IMR-90 (cell line): ENCODE measurements at regions not wholly inside any gene's neighbourhood (a gene's known extent, or its start where the extent isn't known, plus 50 kb on each side); places are given as distances from the start of the nearest gene placed in this dataset.

ENCODE experiments used
- ATAC-seq: fragments of 200-7000 bp; cut with Tn5 transposase; 2 replicates; pipeline ENCODE4 v1.9.1; 2020; ENCODE audit warnings: low read depth, mild to moderate bottlenecking, moderate library complexity
- BruUV-seq: library from RNA; stranded (reverse); fragments of 400-500 nt; replicated peaks from 2 replicates; lab custom pipeline; 2021; lab: Mats Ljungman, UMichigan
- CTCF ChIA-PET: fragments of 300-600 bp; formaldehyde crosslinking; extraction: SDS; loops from one replicate; lab custom pipeline; 2021; ENCODE audit warnings: antibody characterized with exemption; lab: Yijun Ruan, JAX
- POLR2A ChIA-PET: fragments of 300-600 bp; sonication (Branson Sonifier 250); formaldehyde crosslinking; loops from one replicate; lab custom pipeline; 2022; ENCODE audit warnings: antibody characterized with exemption; ENCODE audit not compliant: unreplicated experiment; lab: Charles Lee
- DNase-seq: peaks from one replicate; pipeline ENCODE4 v3.0.0; 2013
- H2AFZ ChIP-seq: replicated peaks from 2 replicates; pipeline ENCODE3; 2013; ENCODE audit warnings: low read length, mild to moderate bottlenecking; ENCODE audit not compliant: poor library complexity
- H2AK5ac ChIP-seq: 2 replicates; pipeline ENCODE4 v1.6.1; 2013; ENCODE audit warnings: low read depth, low read length, inconsistent platforms
- H2AK9ac ChIP-seq: replicated peaks from 2 replicates; pipeline ENCODE3; 2013; ENCODE audit warnings: mild to moderate bottlenecking, low read depth, low read length, moderate library complexity; ENCODE audit not compliant: poor library complexity
- H2BK120ac ChIP-seq: 2 replicates; pipeline ENCODE4 v1.6.1; 2013; ENCODE audit warnings: low read depth, low read length, inconsistent platforms
- H2BK15ac ChIP-seq: 3 replicates; pipeline ENCODE4 v1.6.1; 2013; ENCODE audit warnings: low read depth, low read length, inconsistent platforms
- H2BK20ac ChIP-seq: 2 replicates; pipeline ENCODE4 v1.6.1; 2013; ENCODE audit warnings: low read depth, mild to moderate bottlenecking, inconsistent platforms, low read length, moderate library complexity
- H2BK5ac ChIP-seq: 2 replicates; pipeline ENCODE4 v1.6.1; 2013; ENCODE audit warnings: mild to moderate bottlenecking, low read depth, low read length, inconsistent platforms; ENCODE audit not compliant: poor library complexity, severe bottlenecking
- H3K14ac ChIP-seq: replicated peaks from 2 replicates; pipeline ENCODE4 v1.6.1; 2013; ENCODE audit warnings: low read depth, low read length, inconsistent platforms
- H3K18ac ChIP-seq: 2 replicates; pipeline ENCODE4 v1.6.1; 2013; ENCODE audit warnings: low read depth, low read length, control low read depth
- H3K23ac ChIP-seq: 2 replicates; pipeline ENCODE4 v1.6.1; 2013; ENCODE audit warnings: low read depth, low read length, inconsistent platforms
- H3K27ac ChIP-seq: 2 replicates; pipeline ENCODE4 v1.5.1; 2013; ENCODE audit warnings: mild to moderate bottlenecking, control low read depth, low read length; ENCODE audit not compliant: insufficient read depth
- H3K27me3 ChIP-seq: 2 replicates; pipeline ENCODE4 v1.6.1; 2013; ENCODE audit warnings: low read length; ENCODE audit not compliant: control insufficient read depth, insufficient read depth
- H3K36me3 ChIP-seq: 2 replicates; pipeline ENCODE4 v1.6.1; 2013; ENCODE audit warnings: low read length, mixed read lengths; ENCODE audit not compliant: control insufficient read depth, insufficient read depth
- H3K4ac ChIP-seq: 2 replicates; pipeline ENCODE4 v1.6.1; 2013; ENCODE audit warnings: low read depth, low read length, inconsistent platforms
- H3K4me1 ChIP-seq: 2 replicates; pipeline ENCODE4 v1.6.1; 2013; ENCODE audit warnings: low read length, mixed read lengths; ENCODE audit not compliant: control insufficient read depth, insufficient read depth
- H3K4me2 ChIP-seq: 2 replicates; pipeline ENCODE4 v1.6.1; 2013; ENCODE audit warnings: low read depth, mild to moderate bottlenecking, control low read depth, low read length, moderate library complexity
- H3K4me3 ChIP-seq: 2 replicates; pipeline ENCODE4 v1.5.1; 2013; ENCODE audit warnings: low read depth, mild to moderate bottlenecking, control low read depth, low read length, moderate library complexity; ENCODE audit not compliant: insufficient read depth
- H3K56ac ChIP-seq: 2 replicates; pipeline ENCODE4 v1.6.1; 2013; ENCODE audit warnings: low read length, inconsistent platforms; ENCODE audit not compliant: insufficient read depth; ENCODE audit errors: extremely low read depth
- H3K79me1 ChIP-seq, 2 experiments: 2 replicates each; pipeline ENCODE4 v1.6.1; 2013; ENCODE audit warnings: low read length in 2 of 2, inconsistent platforms in 1 of 2, low read depth in 1 of 2
- H3K9ac ChIP-seq: 2 replicates; pipeline ENCODE4 v1.6.1; 2013; ENCODE audit warnings: low read depth, low read length, control low read depth
- H3K9me1 ChIP-seq: 2 replicates; pipeline ENCODE4 v1.6.1; 2013; ENCODE audit warnings: low read length, inconsistent platforms; ENCODE audit not compliant: insufficient read depth
- H3K9me3 ChIP-seq: 2 replicates; pipeline ENCODE4 v1.6.1; 2013; ENCODE audit warnings: low read length; ENCODE audit not compliant: control insufficient read depth, insufficient read depth
- H4K20me1 ChIP-seq: 2 replicates; pipeline ENCODE4 v1.6.1; 2013; ENCODE audit warnings: low read length, inconsistent platforms; ENCODE audit not compliant: insufficient read depth
- H4K5ac ChIP-seq: 2 replicates; pipeline ENCODE4 v1.6.1; 2013; ENCODE audit warnings: mild to moderate bottlenecking, low read depth, low read length, control low read depth
- H4K8ac ChIP-seq, 2 experiments: 2 replicates each; pipeline ENCODE4 v1.6.1; 2013; ENCODE audit warnings: low read depth in 2 of 2, low read length in 2 of 2, control low read depth in 1 of 2, inconsistent platforms in 1 of 2
- H4K91ac ChIP-seq: 2 replicates; pipeline ENCODE4 v1.6.1; 2013; ENCODE audit warnings: low read depth, low read length, inconsistent platforms; ENCODE audit not compliant: insufficient read depth
- BHLHE40 ChIP-seq: fragments of 150-350 bp; IDR thresholded peaks from 2 replicates; pipeline ENCODE4 v1.6.1; 2016; ENCODE audit warnings: mild to moderate bottlenecking, low read depth, low read length
- CEBPB ChIP-seq: IDR thresholded peaks from 2 replicates; pipeline ENCODE4 v1.6.1; 2012; ENCODE audit warnings: low read depth, low read length, improper control_type of control experiment
- CHD1 ChIP-seq: IDR thresholded peaks from 2 replicates; pipeline ENCODE4 v1.6.1; 2012; ENCODE audit warnings: low read depth, low read length, improper control_type of control experiment
- FOS ChIP-seq: fragments of 150-350 bp; IDR thresholded peaks from 2 replicates; pipeline ENCODE4 v1.6.1; 2016; ENCODE audit warnings: low read depth, low read length
- MAFK ChIP-seq: IDR thresholded peaks from 2 replicates; pipeline ENCODE4 v1.6.1; 2012; ENCODE audit warnings: low read depth, low read length, improper control_type of control experiment
- MAZ ChIP-seq: IDR thresholded peaks from 2 replicates; pipeline ENCODE4 v1.6.1; 2012; ENCODE audit warnings: low read depth, mild to moderate bottlenecking, low read length, improper control_type of control experiment, moderate library complexity, borderline replicate concordance
- MXI1 ChIP-seq: IDR thresholded peaks from 2 replicates; pipeline ENCODE4 v1.6.1; 2012; ENCODE audit warnings: low read depth, mild to moderate bottlenecking, low read length, moderate library complexity, borderline replicate concordance
- NFE2L2 ChIP-seq: fragments of 150-350 bp; IDR thresholded peaks from 2 replicates; pipeline ENCODE4 v1.6.1; 2016; ENCODE audit warnings: low read depth, mild to moderate bottlenecking, low read length
- POLR2A ChIP-seq: IDR thresholded peaks from 2 replicates; pipeline ENCODE4 v1.6.1; 2012; ENCODE audit warnings: mild to moderate bottlenecking, low read depth, low read length
- RAD21 ChIP-seq: IDR thresholded peaks from 2 replicates; pipeline ENCODE4 v1.6.1; 2012; ENCODE audit warnings: low read length, improper control_type of control experiment
- RCOR1 ChIP-seq: IDR thresholded peaks from 2 replicates; pipeline ENCODE4 v1.6.1; 2012; ENCODE audit warnings: mild to moderate bottlenecking, low read length, improper control_type of control experiment; ENCODE audit not compliant: insufficient replicate concordance
- RFX5 ChIP-seq: IDR thresholded peaks from 2 replicates; pipeline ENCODE4 v1.8.0; 2012; ENCODE audit warnings: low read depth, mild to moderate bottlenecking, low read length, moderate library complexity
- SMC3 ChIP-seq: fragments of 150-350 bp; IDR thresholded peaks from 2 replicates; pipeline ENCODE4 v1.6.1; 2016; ENCODE audit warnings: low read depth, mild to moderate bottlenecking, antibody characterized with exemption, low read length, moderate library complexity
- dilution Hi-C: fragments of 300-500 bp; cut with HindIII; formaldehyde crosslinking; loops from one replicate; pipeline ENCODE4 v1.14.3; 2018; ENCODE audit warnings: low sequenced_read_pairs; ENCODE audit not compliant: unreplicated experiment
- in situ Hi-C: fragments of 300-500 bp; cut with MboI; formaldehyde crosslinking; loops from 3 replicates; pipeline ENCODE4 v1.14.3; 2019; ENCODE audit warnings: low sequenced_read_pairs, inconsistent platforms, mixed read lengths
- intact Hi-C: fragments of 100-400 bp; cut with micrococcal nuclease; formaldehyde crosslinking; loops from 2 replicates; pipeline ENCODE4 v1.10.0; 2022
- TF ChIP-seq, protein P1 (sequence below): fragments of 150-350 bp; IDR thresholded peaks from 2 replicates; pipeline ENCODE4 v1.6.1; 2017; ENCODE audit warnings: mild to moderate bottlenecking, antibody characterized with exemption, low read length, low read depth
- TF ChIP-seq, protein P2 (sequence below): fragments of 150-350 bp; IDR thresholded peaks from 2 replicates; pipeline ENCODE4 v1.6.1; 2016; ENCODE audit warnings: low read depth, mild to moderate bottlenecking, low read length, moderate library complexity, borderline replicate concordance
- TF ChIP-seq, protein P3 (sequence below): conservative IDR thresholded peaks from 2 replicates; pipeline ENCODE4 v1.5.1; 2012; ENCODE audit warnings: mild to moderate bottlenecking, low read depth, low read length, improper control_type of control experiment

DNA sequence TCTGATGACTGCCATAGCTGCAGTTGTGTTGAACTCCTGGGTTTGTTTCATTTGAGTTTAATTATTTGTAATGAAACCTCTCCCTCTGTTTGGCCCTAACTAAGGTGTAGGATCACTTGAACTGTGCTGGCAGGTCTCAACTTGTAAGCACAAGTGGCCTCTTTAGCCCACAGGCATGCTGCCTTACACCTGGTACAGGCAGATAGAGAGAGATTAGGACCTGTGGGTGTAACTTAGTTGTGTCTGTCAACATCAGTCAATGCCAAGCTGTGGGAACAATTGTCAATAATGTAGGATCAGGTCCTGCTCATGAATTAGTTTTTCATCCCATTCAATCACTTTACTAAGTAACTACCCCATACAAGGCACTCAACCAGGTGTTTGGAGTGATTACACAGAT, 263.0 kb upstream of the G2E3 start:
- no peaks in the 10 kb centered on the region for H3K36me3 ChIP-seq

More for the DNA sequence above, 263.0 kb upstream of the G2E3 start:
- Histone ChIP-seq H3K4ac (no peak overlapping the region), H3K4me2 (no peak overlapping the region), H3K23ac (no peak overlapping the region), H3K79me1 (no peaks in the 10 kb centered on the region), H3K18ac (no peak overlapping the region), H3K27ac (no peak overlapping the region), H3K27me3 (peaks cover 2% of the 10 kb centered on the region), H2BK120ac (no peak overlapping the region), H3K4me3 (no peak overlapping the region), H2BK20ac (no peak overlapping the region), H3K4me1 (no peaks in the 10 kb centered on the region; the same call in 1 of the 2 replicates), H3K9me1 (no peaks in the 10 kb centered on the region), H2BK5ac (no peak overlapping the region), H2AK9ac (no peak overlapping the region), H2BK15ac (no peak overlapping the region), H2AK5ac (no peak overlapping the region), H3K9ac (no peak overlapping the region), H3K56ac (no peak overlapping the region), H4K20me1 (no peaks in the 10 kb centered on the region), H4K8ac (no peak overlapping the region), H2AFZ (no peak overlapping the region), H3K14ac (no peak overlapping the region), H4K91ac (no peak overlapping the region), H3K9me3 (no peaks in the 10 kb centered on the region), H4K5ac (no peak overlapping the region)
- BruUV-seq = no TSS peak
- TF ChIP-seq POLR2A = no peak
- TF ChIP-seq, protein P1, sequence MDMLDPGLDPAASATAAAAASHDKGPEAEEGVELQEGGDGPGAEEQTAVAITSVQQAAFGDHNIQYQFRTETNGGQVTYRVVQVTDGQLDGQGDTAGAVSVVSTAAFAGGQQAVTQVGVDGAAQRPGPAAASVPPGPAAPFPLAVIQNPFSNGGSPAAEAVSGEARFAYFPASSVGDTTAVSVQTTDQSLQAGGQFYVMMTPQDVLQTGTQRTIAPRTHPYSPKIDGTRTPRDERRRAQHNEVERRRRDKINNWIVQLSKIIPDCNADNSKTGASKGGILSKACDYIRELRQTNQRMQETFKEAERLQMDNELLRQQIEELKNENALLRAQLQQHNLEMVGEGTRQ = no peak
- no peak for TF ChIP-seq MXI1
- no peak for TF ChIP-seq MAZ
- no peak for TF ChIP-seq RAD21
- TF ChIP-seq CHD1 = no peak
- TF ChIP-seq NFE2L2 = no peak
- no peak for TF ChIP-seq RFX5
- no peak for TF ChIP-seq FOS
- TF ChIP-seq, protein P2, sequence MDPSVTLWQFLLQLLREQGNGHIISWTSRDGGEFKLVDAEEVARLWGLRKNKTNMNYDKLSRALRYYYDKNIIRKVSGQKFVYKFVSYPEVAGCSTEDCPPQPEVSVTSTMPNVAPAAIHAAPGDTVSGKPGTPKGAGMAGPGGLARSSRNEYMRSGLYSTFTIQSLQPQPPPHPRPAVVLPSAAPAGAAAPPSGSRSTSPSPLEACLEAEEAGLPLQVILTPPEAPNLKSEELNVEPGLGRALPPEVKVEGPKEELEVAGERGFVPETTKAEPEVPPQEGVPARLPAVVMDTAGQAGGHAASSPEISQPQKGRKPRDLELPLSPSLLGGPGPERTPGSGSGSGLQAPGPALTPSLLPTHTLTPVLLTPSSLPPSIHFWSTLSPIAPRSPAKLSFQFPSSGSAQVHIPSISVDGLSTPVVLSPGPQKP = no peak
- no peak for TF ChIP-seq CEBPB
- no peak for TF ChIP-seq RCOR1
- TF ChIP-seq SMC3 = no peak
- TF ChIP-seq MAFK = no peak
- TF ChIP-seq, protein P3, sequence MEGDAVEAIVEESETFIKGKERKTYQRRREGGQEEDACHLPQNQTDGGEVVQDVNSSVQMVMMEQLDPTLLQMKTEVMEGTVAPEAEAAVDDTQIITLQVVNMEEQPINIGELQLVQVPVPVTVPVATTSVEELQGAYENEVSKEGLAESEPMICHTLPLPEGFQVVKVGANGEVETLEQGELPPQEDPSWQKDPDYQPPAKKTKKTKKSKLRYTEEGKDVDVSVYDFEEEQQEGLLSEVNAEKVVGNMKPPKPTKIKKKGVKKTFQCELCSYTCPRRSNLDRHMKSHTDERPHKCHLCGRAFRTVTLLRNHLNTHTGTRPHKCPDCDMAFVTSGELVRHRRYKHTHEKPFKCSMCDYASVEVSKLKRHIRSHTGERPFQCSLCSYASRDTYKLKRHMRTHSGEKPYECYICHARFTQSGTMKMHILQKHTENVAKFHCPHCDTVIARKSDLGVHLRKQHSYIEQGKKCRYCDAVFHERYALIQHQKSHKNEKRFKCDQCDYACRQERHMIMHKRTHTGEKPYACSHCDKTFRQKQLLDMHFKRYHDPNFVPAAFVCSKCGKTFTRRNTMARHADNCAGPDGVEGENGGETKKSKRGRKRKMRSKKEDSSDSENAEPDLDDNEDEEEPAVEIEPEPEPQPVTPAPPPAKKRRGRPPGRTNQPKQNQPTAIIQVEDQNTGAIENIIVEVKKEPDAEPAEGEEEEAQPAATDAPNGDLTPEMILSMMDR = no peak
- no peak for TF ChIP-seq BHLHE40
- DNase-seq = no peak
- no peak for ATAC-seq
- dilution Hi-C loops (no loop called here), in situ Hi-C loops (no loop called here), intact Hi-C loops (no loop called here)
- ChIA-PET POLR2A (no interaction called here), CTCF (no interaction called here)
